ENCODE measurements at regions not wholly inside any gene's neighbourhood (a gene's known extent, or its start where the extent isn't known, plus 50 kb on each side); places are given as distances from the start of the nearest gene placed in this dataset.

GRCh38 chr5:61686491-61687257 lies 354.6 kb downstream of the ZSWIM6 start:
- Histone ChIP-seq H2AFZ (ENCODE audit: low read length, unreplicated experiment) (no peak overlapping the region), H3K79me2 (ENCODE audit: control insufficient read depth, insufficient read depth, low read length, unreplicated experiment) (no peaks in the 10 kb centered on the region), H3K36me3 (ENCODE audit: insufficient read depth, low read length) (no peaks in the 10 kb centered on the region), H3K27me3 (ENCODE audit: insufficient read depth, low read length) (peaks cover 81% of the 10 kb centered on the region), H3K4me1 (ENCODE audit: control insufficient read depth, insufficient read depth, low read length, unreplicated experiment) (no peaks in the 10 kb centered on the region), H3K27ac (ENCODE audit: low read depth, low read length) (no peak overlapping the region), H3K4me3 (ENCODE audit: low read depth, low read length) (no peak overlapping the region)

GRCh38 chr5:61687371-61687770 lies 355.3 kb downstream of the ZSWIM6 start:
- Histone ChIP-seq H3K36me3 (ENCODE audit: insufficient read depth, low read length) (no peaks in the 10 kb centered on the region), H3K4me1 (ENCODE audit: control insufficient read depth, insufficient read depth, low read length, unreplicated experiment) (no peaks in the 10 kb centered on the region), H3K79me2 (ENCODE audit: control insufficient read depth, insufficient read depth, low read length, unreplicated experiment) (no peaks in the 10 kb centered on the region), H3K27ac (ENCODE audit: low read depth, low read length) (no peak overlapping the region), H3K4me3 (ENCODE audit: low read depth, low read length) (no peak overlapping the region), H3K27me3 (ENCODE audit: insufficient read depth, low read length) (peaks cover 78% of the 10 kb centered on the region), H2AFZ (ENCODE audit: low read length, unreplicated experiment) (no peak overlapping the region)

- no peaks in the 10 kb centered on the region for H3K79me2 ChIP-seq (ENCODE audit: control insufficient read depth, insufficient read depth, low read length, unreplicated experiment)
- H2AFZ ChIP-seq (ENCODE audit: low read length, unreplicated experiment): no peak overlapping the region
- no peak overlapping the region for H3K4me3 ChIP-seq (ENCODE audit: low read depth, low read length)
- no peaks in the 10 kb centered on the region for H3K36me3 ChIP-seq (ENCODE audit: insufficient read depth, low read length)
- peaks cover 73% of the 10 kb centered on the region for H3K27me3 ChIP-seq (ENCODE audit: insufficient read depth, low read length)
- H3K4me1 ChIP-seq (ENCODE audit: control insufficient read depth, insufficient read depth, low read length, unreplicated experiment): no peaks in the 10 kb centered on the region
- no peak overlapping the region for H3K27ac ChIP-seq (ENCODE audit: low read depth, low read length)
Observed at GRCh38 chr5:61689153-61689846, 357.2 kb downstream of the ZSWIM6 start.

GRCh38 chr5:61697809-61698558 lies 365.9 kb downstream of the ZSWIM6 start:
- Histone ChIP-seq H3K4me3 (ENCODE audit: low read depth, low read length) (no peak overlapping the region), H2AFZ (ENCODE audit: low read length, unreplicated experiment) (no peak overlapping the region), H3K4me1 (ENCODE audit: control insufficient read depth, insufficient read depth, low read length, unreplicated experiment) (no peaks in the 10 kb centered on the region), H3K27ac (ENCODE audit: low read depth, low read length) (no peak overlapping the region), H3K27me3 (ENCODE audit: insufficient read depth, low read length) (peaks cover 34% of the 10 kb centered on the region), H3K79me2 (ENCODE audit: control insufficient read depth, insufficient read depth, low read length, unreplicated experiment) (no peaks in the 10 kb centered on the region), H3K36me3 (ENCODE audit: insufficient read depth, low read length) (no peaks in the 10 kb centered on the region)

GRCh38 chr5:61701877-61702602 lies 370.0 kb downstream of the ZSWIM6 start:
- Histone ChIP-seq H3K4me3 (ENCODE audit: low read depth, low read length) (no peak overlapping the region), H3K4me1 (ENCODE audit: control insufficient read depth, insufficient read depth, low read length, unreplicated experiment) (no peaks in the 10 kb centered on the region), H2AFZ (ENCODE audit: low read length, unreplicated experiment) (no peak overlapping the region), H3K79me2 (ENCODE audit: control insufficient read depth, insufficient read depth, low read length, unreplicated experiment) (no peaks in the 10 kb centered on the region), H3K36me3 (ENCODE audit: insufficient read depth, low read length) (no peaks in the 10 kb centered on the region), H3K27me3 (ENCODE audit: insufficient read depth, low read length) (peaks cover 51% of the 10 kb centered on the region), H3K27ac (ENCODE audit: low read depth, low read length) (no peak overlapping the region)

- Histone ChIP-seq H3K36me3 (ENCODE audit: insufficient read depth, low read length) (no peaks in the 10 kb centered on the region), H3K79me2 (ENCODE audit: control insufficient read depth, insufficient read depth, low read length, unreplicated experiment) (no peaks in the 10 kb centered on the region), H3K4me3 (ENCODE audit: low read depth, low read length) (no peak overlapping the region), H3K27me3 (ENCODE audit: insufficient read depth, low read length) (peaks cover 51% of the 10 kb centered on the region), H2AFZ (ENCODE audit: low read length, unreplicated experiment) (no peak overlapping the region), H3K27ac (ENCODE audit: low read depth, low read length) (no peak overlapping the region), H3K4me1 (ENCODE audit: control insufficient read depth, insufficient read depth, low read length, unreplicated experiment) (no peaks in the 10 kb centered on the region)
Observed at GRCh38 chr5:61702784-61703183, 370.7 kb downstream of the ZSWIM6 start.

GRCh38 chr5:61704289-61704688 lies 372.2 kb downstream of the ZSWIM6 start:
- H3K27me3 ChIP-seq (ENCODE audit: insufficient read depth, low read length): peaks cover 51% of the 10 kb centered on the region
- H3K4me3 ChIP-seq (ENCODE audit: low read depth, low read length): no peak overlapping the region
- no peaks in the 10 kb centered on the region for H3K36me3 ChIP-seq (ENCODE audit: insufficient read depth, low read length)
- no peaks in the 10 kb centered on the region for H3K79me2 ChIP-seq (ENCODE audit: control insufficient read depth, insufficient read depth, low read length, unreplicated experiment)
- no peaks in the 10 kb centered on the region for H3K4me1 ChIP-seq (ENCODE audit: control insufficient read depth, insufficient read depth, low read length, unreplicated experiment)
- H3K27ac ChIP-seq (ENCODE audit: low read depth, low read length): no peak overlapping the region
- H2AFZ ChIP-seq (ENCODE audit: low read length, unreplicated experiment): no peak overlapping the region

GRCh38 chr5:61706751-61707150 lies 374.7 kb downstream of the ZSWIM6 start:
- no peak overlapping the region for H3K4me3 ChIP-seq (ENCODE audit: low read depth, low read length)
- H2AFZ ChIP-seq (ENCODE audit: low read length, unreplicated experiment): no peak overlapping the region
- no peaks in the 10 kb centered on the region for H3K36me3 ChIP-seq (ENCODE audit: insufficient read depth, low read length)
- H3K79me2 ChIP-seq (ENCODE audit: control insufficient read depth, insufficient read depth, low read length, unreplicated experiment): no peaks in the 10 kb centered on the region
- peaks cover 42% of the 10 kb centered on the region for H3K27me3 ChIP-seq (ENCODE audit: insufficient read depth, low read length)
- no peak overlapping the region for H3K27ac ChIP-seq (ENCODE audit: low read depth, low read length)
- no peaks in the 10 kb centered on the region for H3K4me1 ChIP-seq (ENCODE audit: control insufficient read depth, insufficient read depth, low read length, unreplicated experiment)

- no peaks in the 10 kb centered on the region for H3K79me2 ChIP-seq (ENCODE audit: control insufficient read depth, insufficient read depth, low read length, unreplicated experiment)
Observed at GRCh38 chr5:61719124-61719523, 387.1 kb downstream of the ZSWIM6 start.

GRCh38 chr5:61720829-61721228 lies 388.8 kb downstream of the ZSWIM6 start:
- H3K4me3 ChIP-seq (ENCODE audit: low read depth, low read length): no peak overlapping the region
- no peak overlapping the region for H3K27ac ChIP-seq (ENCODE audit: low read depth, low read length)
- no peaks in the 10 kb centered on the region for H3K79me2 ChIP-seq (ENCODE audit: control insufficient read depth, insufficient read depth, low read length, unreplicated experiment)
- peaks cover 44% of the 10 kb centered on the region; the same call in 1 of the 2 replicates for H3K27me3 ChIP-seq (ENCODE audit: insufficient read depth, low read length)
- H3K36me3 ChIP-seq (ENCODE audit: insufficient read depth, low read length): no peaks in the 10 kb centered on the region
- H3K4me1 ChIP-seq (ENCODE audit: control insufficient read depth, insufficient read depth, low read length, unreplicated experiment): no peaks in the 10 kb centered on the region
- H2AFZ ChIP-seq (ENCODE audit: low read length, unreplicated experiment): no peak overlapping the region

More at GRCh38 chr5:61719124-61719523, 387.1 kb downstream of the ZSWIM6 start:
- H3K27ac ChIP-seq (ENCODE audit: low read depth, low read length): no peak overlapping the region
- no peaks in the 10 kb centered on the region for H3K4me1 ChIP-seq (ENCODE audit: control insufficient read depth, insufficient read depth, low read length, unreplicated experiment)
- no peak overlapping the region for H2AFZ ChIP-seq (ENCODE audit: low read length, unreplicated experiment)
- peaks cover 46% of the 10 kb centered on the region; the same call in 1 of the 2 replicates for H3K27me3 ChIP-seq (ENCODE audit: insufficient read depth, low read length)
- no peaks in the 10 kb centered on the region for H3K36me3 ChIP-seq (ENCODE audit: insufficient read depth, low read length)
- no peak overlapping the region for H3K4me3 ChIP-seq (ENCODE audit: low read depth, low read length)

All from ACC112 (cell line).